OCI-LY7 (cell line): ENCODE measurements at regions not wholly inside any gene's neighbourhood (a gene's known extent, or its start where the extent isn't known, plus 50 kb on each side); places are given as distances from the start of the nearest gene placed in this dataset.

Experiments used
- BruUV-seq: library from RNA; stranded (reverse); fragments of 400-500 nt; replicated peaks from 2 replicates; lab custom pipeline; 2021; lab: Mats Ljungman, UMichigan
- CTCF ChIA-PET: fragments of 300-600 bp; sonication (Branson Sonifier 250); formaldehyde crosslinking; loops from one replicate; lab custom pipeline; 2022; ENCODE audit warnings: antibody characterized with exemption; ENCODE audit not compliant: unreplicated experiment; lab: Charles Lee
- POLR2A ChIA-PET: fragments of 300-600 bp; sonication (Branson Sonifier 250); formaldehyde crosslinking; loops from one replicate; lab custom pipeline; 2022; ENCODE audit warnings: antibody characterized with exemption; lab: Charles Lee
- DNase-seq: peaks from one replicate; pipeline ENCODE4 v3.0.0-alpha.2; 2015; ENCODE audit warnings: low spot score
- H2AFZ ChIP-seq: fragments of 200-600 bp; sonication (generic), shearing (Covaris generic); 2 replicates; pipeline ENCODE4 v1.6.1; 2014; ENCODE audit warnings: mild to moderate bottlenecking, antibody characterized with exemption, low read length, moderate library complexity
- H3K27ac ChIP-seq: fragments of 200-600 bp; sonication (generic); 2 replicates; pipeline ENCODE4 v1.5.1; 2014; ENCODE audit warnings: mixed run types, low read depth, mild to moderate bottlenecking, moderate library complexity, low read length, inconsistent platforms; ENCODE audit not compliant: poor library complexity, severe bottlenecking
- H3K36me3 ChIP-seq: fragments of 200-600 bp; sonication (generic); 2 replicates; pipeline ENCODE4 v1.6.1; 2014; ENCODE audit warnings: mild to moderate bottlenecking, antibody characterized with exemption, low read length, moderate library complexity, mixed read lengths; ENCODE audit not compliant: insufficient read depth
- H3K4me1 ChIP-seq: fragments of 200-600 bp; sonication (generic); 2 replicates; pipeline ENCODE4 v1.5.1; 2014; ENCODE audit warnings: mild to moderate bottlenecking, low read length; ENCODE audit not compliant: insufficient read depth, poor library complexity, severe bottlenecking
- H3K4me2 ChIP-seq: fragments of 200-600 bp; sonication (generic); 2 replicates; pipeline ENCODE4 v1.6.1; 2014; ENCODE audit warnings: mild to moderate bottlenecking, low read length
- H3K4me3 ChIP-seq: fragments of 200-600 bp; sonication (generic); 2 replicates; pipeline ENCODE4 v1.5.1; 2014; ENCODE audit warnings: mild to moderate bottlenecking, low read depth, low read length; ENCODE audit not compliant: poor library complexity, severe bottlenecking
- H3K79me2 ChIP-seq: fragments of 200-600 bp; sonication (generic); 2 replicates; pipeline ENCODE4 v1.6.1; 2016; ENCODE audit warnings: low read depth, mild to moderate bottlenecking, low read length, moderate library complexity, mixed read lengths; ENCODE audit not compliant: insufficient read depth
- H3K9me2 ChIP-seq: fragments of 200-600 bp; sonication (generic); 2 replicates; pipeline ENCODE4 v1.6.1; 2016; ENCODE audit warnings: mild to moderate bottlenecking, low read length, mixed read lengths; ENCODE audit not compliant: insufficient read depth
- H3K9me3 ChIP-seq: fragments of 200-600 bp; sonication (generic); 2 replicates; pipeline ENCODE4 v1.6.1; 2014; ENCODE audit warnings: mild to moderate bottlenecking, mixed run types, low read length, mixed read lengths
- H4K20me1 ChIP-seq: fragments of 200-600 bp; sonication (generic); 2 replicates; pipeline ENCODE4 v1.6.1; 2014; ENCODE audit warnings: mild to moderate bottlenecking, antibody characterized with exemption, low read length, moderate library complexity, mixed read lengths; ENCODE audit not compliant: insufficient read depth
- CTCF ChIP-seq: fragments of 200-600 bp; sonication (generic); conservative IDR thresholded peaks from 2 replicates; pipeline ENCODE4 v1.5.1; 2014; ENCODE audit warnings: mild to moderate bottlenecking, antibody characterized with exemption, low read length, moderate library complexity, mixed read lengths
- EZH2phosphoT487 ChIP-seq: fragments of 200-600 bp; sonication (generic); IDR thresholded peaks from 2 replicates; pipeline ENCODE4 v1.6.1; 2018; ENCODE audit warnings: low read depth, borderline replicate concordance, mild to moderate bottlenecking, mixed run types, antibody characterized with exemption, low read length, moderate library complexity, mixed read lengths
- intact Hi-C: fragments of 100-400 bp; cut with micrococcal nuclease; formaldehyde crosslinking; loops from one replicate; pipeline ENCODE4 v1.10.0; 2022; ENCODE audit not compliant: unreplicated experiment

- ChIA-PET CTCF (no interaction called here), POLR2A (interaction anchor here (0.5 kb wide), 1 partner anchor 1827 kb away, joined by 3 read pairs; no protein-coding TSS in a partner anchor)
- Histone ChIP-seq H3K36me3 (no peaks in the 10 kb centered on the region), H3K9me3 (no peaks in the 10 kb centered on the region), H2AFZ (no peak overlapping the region), H3K27ac (no peak overlapping the region), H3K4me3 (no peak overlapping the region), H3K9me2 (no peaks in the 10 kb centered on the region), H3K4me1 (no peaks in the 10 kb centered on the region), H4K20me1 (no peaks in the 10 kb centered on the region), H3K4me2 (no peak overlapping the region), H3K79me2 (no peaks in the 10 kb centered on the region)
- no TSS peak for BruUV-seq
- TF ChIP-seq CTCF = no peak
- no peak for TF ChIP-seq EZH2phosphoT487
- DNase-seq = no peak
- intact Hi-C loops = no loop called here
Measured at GRCh38 chr2:103010751-103011150, 248.9 kb downstream of the TMEM182 start.

GRCh38 chr2:103012590-103012989 is 250.8 kb downstream of the TMEM182 start:
- no peak overlapping the region for H3K27ac ChIP-seq
- H3K36me3 ChIP-seq = no peaks in the 10 kb centered on the region
- H4K20me1 ChIP-seq = no peaks in the 10 kb centered on the region
- H3K9me3 ChIP-seq = no peaks in the 10 kb centered on the region
- H3K4me1 ChIP-seq = no peaks in the 10 kb centered on the region
- CTCF ChIA-PET = no interaction called here
- no peak for TF ChIP-seq EZH2phosphoT487
- BruUV-seq = no TSS peak
- no peak overlapping the region for H3K4me2 ChIP-seq
- intact Hi-C loops = no loop called here
- H3K4me3 ChIP-seq = no peak overlapping the region
- POLR2A ChIA-PET = no interaction called here
- no peak for DNase-seq
- H2AFZ ChIP-seq = no peak overlapping the region
- no peaks in the 10 kb centered on the region for H3K79me2 ChIP-seq
- H3K9me2 ChIP-seq = no peaks in the 10 kb centered on the region

- DNase-seq = no peak
- BruUV-seq = no TSS peak
- Histone ChIP-seq H3K4me3 (no peak overlapping the region), H4K20me1 (no peaks in the 10 kb centered on the region), H3K79me2 (no peaks in the 10 kb centered on the region), H3K9me2 (no peaks in the 10 kb centered on the region), H3K27ac (no peak overlapping the region), H3K4me1 (no peaks in the 10 kb centered on the region), H3K36me3 (no peaks in the 10 kb centered on the region), H2AFZ (no peak overlapping the region), H3K4me2 (no peak overlapping the region), H3K9me3 (no peaks in the 10 kb centered on the region)
- POLR2A ChIA-PET = no interaction called here
- intact Hi-C loops = no loop called here
- CTCF ChIA-PET = no interaction called here
- TF ChIP-seq EZH2phosphoT487 (no peak), CTCF (no peak)
Measured at GRCh38 chr2:103025056-103025455, 263.2 kb downstream of the TMEM182 start.
